ENCODE measurements at regions not wholly inside any gene's neighbourhood (a gene's known extent, or its start where the extent isn't known, plus 50 kb on each side); places are given as distances from the start of the nearest gene placed in this dataset.

GRCh38 chr1:4935807-4936206, 281.4 kb downstream of the AJAP1 start:
- ChIA-PET CTCF (no interaction called here), POLR2A (no interaction called here)
- Mint-ChIP-seq H3K4me1 (ENCODE audit: low read depth) (no peaks in the 10 kb centered on the region), H3K4me3 (no peak overlapping the region), H3K27ac (no peak overlapping the region), H3K27me3 (peaks cover 1% of the 10 kb centered on the region), H3K36me3 (no peaks in the 10 kb centered on the region), H3K9me3 (peaks cover 6% of the 10 kb centered on the region)
- no peak for DNase-seq
- intact Hi-C loops (cut with micrococcal nuclease): no loop called here

GRCh38 chr1:4933232-4933631, 278.8 kb downstream of the AJAP1 start:
- intact Hi-C loops (cut with micrococcal nuclease): no loop called here
- no peak overlapping the region for H3K27ac Mint-ChIP-seq

GRCh38 chr1:4932311-4933030, 278.1 kb downstream of the AJAP1 start:
- Mint-ChIP-seq H3K36me3 (no peaks in the 10 kb centered on the region), H3K4me3 (no peak overlapping the region), H3K27ac (no peak overlapping the region), H3K4me1 (ENCODE audit: low read depth) (no peaks in the 10 kb centered on the region), H3K9me3 (no peaks in the 10 kb centered on the region), H3K27me3 (peaks cover 6% of the 10 kb centered on the region)
- intact Hi-C loops (cut with micrococcal nuclease): no loop called here
- ChIA-PET POLR2A (no interaction called here), CTCF (no interaction called here)
- DNase-seq: no peak

More at GRCh38 chr1:4933232-4933631, 278.8 kb downstream of the AJAP1 start:
- Mint-ChIP-seq H3K36me3 (no peaks in the 10 kb centered on the region), H3K4me3 (no peak overlapping the region), H3K4me1 (ENCODE audit: low read depth) (no peaks in the 10 kb centered on the region), H3K27me3 (peaks cover 6% of the 10 kb centered on the region), H3K9me3 (no peaks in the 10 kb centered on the region)
- CTCF ChIA-PET: no interaction called here
- no peak for DNase-seq
- POLR2A ChIA-PET: no interaction called here

- DNase-seq: no peak
- H3K4me1 Mint-ChIP-seq (ENCODE audit: low read depth): no peaks in the 10 kb centered on the region
- peaks cover 6% of the 10 kb centered on the region for H3K27me3 Mint-ChIP-seq
- intact Hi-C loops (cut with micrococcal nuclease): no loop called here
- no peak overlapping the region for H3K4me3 Mint-ChIP-seq
- H3K36me3 Mint-ChIP-seq: no peaks in the 10 kb centered on the region
- no peak overlapping the region for H3K27ac Mint-ChIP-seq
- ChIA-PET POLR2A (no interaction called here), CTCF (no interaction called here)
- no peaks in the 10 kb centered on the region for H3K9me3 Mint-ChIP-seq
Observed at GRCh38 chr1:4931486-4931885, 277.1 kb downstream of the AJAP1 start.

- ChIA-PET CTCF (no interaction called here), POLR2A (no interaction called here)
- Mint-ChIP-seq H3K4me1 (ENCODE audit: low read depth) (no peaks in the 10 kb centered on the region), H3K36me3 (no peaks in the 10 kb centered on the region), H3K4me3 (no peak overlapping the region), H3K9me3 (no peaks in the 10 kb centered on the region), H3K27ac (no peak overlapping the region), H3K27me3 (peaks cover 6% of the 10 kb centered on the region)
- no peak for DNase-seq
- intact Hi-C loops (cut with micrococcal nuclease): no loop called here
Observed at GRCh38 chr1:4928186-4928585, 273.8 kb downstream of the AJAP1 start.

GRCh38 chr1:4924356-4924755, 269.9 kb downstream of the AJAP1 start:
- peaks cover 8% of the 10 kb centered on the region for H3K9me3 Mint-ChIP-seq
- H3K4me3 Mint-ChIP-seq: no peak overlapping the region
- ChIA-PET CTCF (no interaction called here), POLR2A (no interaction called here)
- DNase-seq: no peak
- H3K4me1 Mint-ChIP-seq (ENCODE audit: low read depth): no peaks in the 10 kb centered on the region
- H3K36me3 Mint-ChIP-seq: no peaks in the 10 kb centered on the region
- intact Hi-C loops (cut with micrococcal nuclease): no loop called here
- H3K27ac Mint-ChIP-seq: no peak overlapping the region
- peaks cover 7% of the 10 kb centered on the region for H3K27me3 Mint-ChIP-seq

GRCh38 chr1:4916610-4917009, 262.2 kb downstream of the AJAP1 start:
- intact Hi-C loops (cut with micrococcal nuclease): no loop called here
- H3K4me1 Mint-ChIP-seq (ENCODE audit: low read depth): no peaks in the 10 kb centered on the region
- CTCF ChIA-PET: no interaction called here
- POLR2A ChIA-PET: no interaction called here
- no peak for DNase-seq
- H3K4me3 Mint-ChIP-seq: no peak overlapping the region
- H3K36me3 Mint-ChIP-seq: no peaks in the 10 kb centered on the region
- peaks cover 9% of the 10 kb centered on the region for H3K27me3 Mint-ChIP-seq
- H3K27ac Mint-ChIP-seq: no peak overlapping the region
- H3K9me3 Mint-ChIP-seq: peaks cover 8% of the 10 kb centered on the region

- Mint-ChIP-seq H3K27ac (no peak overlapping the region), H3K4me1 (ENCODE audit: low read depth) (no peaks in the 10 kb centered on the region), H3K27me3 (peaks cover 8% of the 10 kb centered on the region), H3K4me3 (no peak overlapping the region), H3K9me3 (peaks cover 7% of the 10 kb centered on the region), H3K36me3 (no peaks in the 10 kb centered on the region)
- CTCF ChIA-PET: no interaction called here
- intact Hi-C loops (cut with micrococcal nuclease): no loop called here
- no peak for DNase-seq
- POLR2A ChIA-PET: no interaction called here
Observed at GRCh38 chr1:4915154-4915553, 260.7 kb downstream of the AJAP1 start.

- Mint-ChIP-seq H3K4me1 (ENCODE audit: low read depth) (no peaks in the 10 kb centered on the region), H3K36me3 (no peaks in the 10 kb centered on the region), H3K4me3 (no peak overlapping the region), H3K27ac (no peak overlapping the region), H3K9me3 (no peaks in the 10 kb centered on the region), H3K27me3 (peaks cover 2% of the 10 kb centered on the region)
- CTCF ChIA-PET: no interaction called here
- POLR2A ChIA-PET: no interaction called here
- DNase-seq: no peak
- intact Hi-C loops (cut with micrococcal nuclease): no loop called here
Observed at GRCh38 chr1:4908486-4908885, 254.1 kb downstream of the AJAP1 start.

- no peaks in the 10 kb centered on the region for H3K4me1 Mint-ChIP-seq (ENCODE audit: low read depth)
- peaks cover 14% of the 10 kb centered on the region for H3K27me3 Mint-ChIP-seq
- peaks cover 2% of the 10 kb centered on the region for H3K9me3 Mint-ChIP-seq
- POLR2A ChIA-PET: no interaction called here
- CTCF ChIA-PET: no interaction called here
- H3K36me3 Mint-ChIP-seq: no peaks in the 10 kb centered on the region
- DNase-seq: no peak
- H3K27ac Mint-ChIP-seq: no peak overlapping the region
- no peak overlapping the region for H3K4me3 Mint-ChIP-seq
- intact Hi-C loops (cut with micrococcal nuclease): no loop called here
Observed at GRCh38 chr1:4894566-4894965, 240.2 kb downstream of the AJAP1 start.

GRCh38 chr1:4880626-4881025, 226.2 kb downstream of the AJAP1 start:
- H3K4me3 Mint-ChIP-seq: no peak overlapping the region
- H3K27ac Mint-ChIP-seq: no peak overlapping the region
- H3K4me1 Mint-ChIP-seq (ENCODE audit: low read depth): no peaks in the 10 kb centered on the region
- DNase-seq: no peak
- no peaks in the 10 kb centered on the region for H3K36me3 Mint-ChIP-seq
- ChIA-PET CTCF (no interaction called here), POLR2A (no interaction called here)
- H3K9me3 Mint-ChIP-seq: no peaks in the 10 kb centered on the region
- intact Hi-C loops (cut with micrococcal nuclease): no loop called here
- H3K27me3 Mint-ChIP-seq: peaks cover 15% of the 10 kb centered on the region

GRCh38 chr1:4877426-4877825, 223.0 kb downstream of the AJAP1 start:
- H3K9me3 Mint-ChIP-seq: no peaks in the 10 kb centered on the region
- DNase-seq: no peak
- intact Hi-C loops (cut with micrococcal nuclease): no loop called here
- no peak overlapping the region for H3K4me3 Mint-ChIP-seq
- H3K27ac Mint-ChIP-seq: no peak overlapping the region
- H3K27me3 Mint-ChIP-seq: peaks cover 13% of the 10 kb centered on the region
- CTCF ChIA-PET: no interaction called here
- H3K4me1 Mint-ChIP-seq (ENCODE audit: low read depth): no peaks in the 10 kb centered on the region
- POLR2A ChIA-PET: no interaction called here
- no peaks in the 10 kb centered on the region for H3K36me3 Mint-ChIP-seq

- DNase-seq: no peak
- intact Hi-C loops (cut with micrococcal nuclease): no loop called here
- no peak overlapping the region for H3K4me3 Mint-ChIP-seq
- no peaks in the 10 kb centered on the region for H3K36me3 Mint-ChIP-seq
- H3K4me1 Mint-ChIP-seq (ENCODE audit: low read depth): no peaks in the 10 kb centered on the region
- ChIA-PET CTCF (no interaction called here), POLR2A (no interaction called here)
- H3K9me3 Mint-ChIP-seq: no peaks in the 10 kb centered on the region
- H3K27ac Mint-ChIP-seq: no peak overlapping the region
- peaks cover 3% of the 10 kb centered on the region for H3K27me3 Mint-ChIP-seq
Observed at GRCh38 chr1:4871373-4871772, 217.0 kb downstream of the AJAP1 start.

GRCh38 chr1:4868521-4868920, 214.1 kb downstream of the AJAP1 start:
- POLR2A ChIA-PET: no interaction called here
- Mint-ChIP-seq H3K4me1 (ENCODE audit: low read depth) (no peaks in the 10 kb centered on the region), H3K36me3 (no peaks in the 10 kb centered on the region), H3K9me3 (no peaks in the 10 kb centered on the region), H3K4me3 (no peak overlapping the region), H3K27ac (no peak overlapping the region), H3K27me3 (peaks cover 11% of the 10 kb centered on the region)
- intact Hi-C loops (cut with micrococcal nuclease): no loop called here
- CTCF ChIA-PET: no interaction called here
- no peak for DNase-seq
